HTR-8/SVneo (cell line): ENCODE measurements at regions not wholly inside any gene's neighbourhood (a gene's known extent, or its start where the extent isn't known, plus 50 kb on each side); places are given as distances from the start of the nearest gene placed in this dataset.

Experiments
- DNase-seq: peaks from one replicate; pipeline ENCODE4 v3.0.0; 2011; ENCODE audit warnings: low spot score, mixed read lengths; ENCODE audit not compliant: insufficient read length
- FAIRE-seq: peaks from 2 replicates; lab custom pipeline; 2011; peaks lifted over from hg19 to GRCh38; lab: Jason Lieb, UNC

GRCh38 chr13:105031306-105031705 lies 1504.2 kb downstream of the EFNB2 start:
- FAIRE-seq (no peak), DNase-seq (no peak)

- DNase-seq: no peak
- FAIRE-seq: no peak
Measured at GRCh38 chr13:105030851-105031250, 1504.6 kb downstream of the EFNB2 start.

GRCh38 chr13:105019073-105019472 lies 1516.4 kb downstream of the EFNB2 start:
- FAIRE-seq: no peak
- DNase-seq: no peak

GRCh38 chr13:105016266-105016665 lies 1519.2 kb downstream of the EFNB2 start:
- no peak for FAIRE-seq
- DNase-seq: no peak

- no peak for FAIRE-seq
- DNase-seq: no peak
Measured at GRCh38 chr13:105008604-105009003, 1526.9 kb downstream of the EFNB2 start.

- no peak for DNase-seq
- FAIRE-seq: no peak
Measured at GRCh38 chr13:105007166-105007808, 1528.2 kb downstream of the EFNB2 start.

- FAIRE-seq (no peak), DNase-seq (no peak)
Measured at GRCh38 chr13:104996022-104996421, 1539.4 kb downstream of the EFNB2 start.

GRCh38 chr13:104993708-104994107 lies 1541.8 kb downstream of the EFNB2 start:
- no peak for DNase-seq
- no peak for FAIRE-seq

GRCh38 chr13:104987621-104988020 lies 1547.8 kb downstream of the EFNB2 start:
- FAIRE-seq (no peak), DNase-seq (no peak)

- DNase-seq (no peak), FAIRE-seq (no peak)
Measured at GRCh38 chr13:104984296-104984818, 1551.1 kb downstream of the EFNB2 start.

GRCh38 chr13:104983601-104984000 lies 1551.9 kb downstream of the EFNB2 start:
- FAIRE-seq (no peak), DNase-seq (no peak)

- DNase-seq (no peak), FAIRE-seq (no peak)
Measured at GRCh38 chr13:104980586-104980985, 1554.9 kb downstream of the EFNB2 start.

- DNase-seq: no peak
- FAIRE-seq: no peak
Measured at GRCh38 chr13:104979281-104980030, 1556.0 kb downstream of the EFNB2 start.

- FAIRE-seq: no peak
- no peak for DNase-seq
Measured at GRCh38 chr13:104976986-104977385, 1558.5 kb downstream of the EFNB2 start.

- no peak for FAIRE-seq
- DNase-seq: no peak
Measured at GRCh38 chr13:104975272-104975671, 1560.2 kb downstream of the EFNB2 start.

GRCh38 chr13:104968876-104969275 lies 1566.6 kb downstream of the EFNB2 start:
- no peak for DNase-seq
- FAIRE-seq: no peak

GRCh38 chr13:104967836-104968630 lies 1567.4 kb downstream of the EFNB2 start:
- no peak for DNase-seq
- no peak for FAIRE-seq

- DNase-seq (no peak), FAIRE-seq (no peak)
Measured at GRCh38 chr13:104967376-104967775, 1568.1 kb downstream of the EFNB2 start.

- DNase-seq (no peak), FAIRE-seq (no peak)
Measured at GRCh38 chr13:104962411-104962810, 1573.1 kb downstream of the EFNB2 start.

- FAIRE-seq: no peak
- DNase-seq: no peak
Measured at GRCh38 chr13:104961246-104961645, 1574.2 kb downstream of the EFNB2 start.

- DNase-seq (no peak), FAIRE-seq (no peak)
Measured at GRCh38 chr13:104954210-104954609, 1581.3 kb downstream of the EFNB2 start.
